BLaER1 (cell line): ENCODE measurements at regions not wholly inside any gene's neighbourhood (a gene's known extent, or its start where the extent isn't known, plus 50 kb on each side); places are given as distances from the start of the nearest gene placed in this dataset.
"Not testable (repeated sequence)": the region's sequence is repeated elsewhere in the genome, so short reads cannot be mapped to it uniquely, and the experiment has no call there.

Experiments
- H3K27ac ChIP-seq: shearing (Covaris generic); formaldehyde crosslinking; 2 replicates; pipeline ENCODE4 v1.8.1; 2022
- H3K27me3 ChIP-seq: shearing (Covaris generic); formaldehyde crosslinking; 2 replicates; pipeline ENCODE4 v1.8.1; 2022
- H3K36me3 ChIP-seq: shearing (Covaris generic); formaldehyde crosslinking; 2 replicates; pipeline ENCODE4 v1.8.1; 2022
- H3K4me1 ChIP-seq: shearing (Covaris generic); formaldehyde crosslinking; 2 replicates; pipeline ENCODE4 v1.8.1; 2022
- H3K4me2 ChIP-seq: shearing (Covaris generic); formaldehyde crosslinking; 2 replicates; pipeline ENCODE4 v1.8.1; 2022
- H3K4me3 ChIP-seq: shearing (Covaris generic); formaldehyde crosslinking; 2 replicates; pipeline ENCODE4 v1.8.1; 2022
- H3K9ac ChIP-seq: shearing (Covaris generic); formaldehyde crosslinking; 2 replicates; pipeline ENCODE4 v1.8.1; 2022
- H3K9me3 ChIP-seq: shearing (Covaris generic); formaldehyde crosslinking; 2 replicates; pipeline ENCODE4 v1.8.1; 2022
- H4K20me1 ChIP-seq: shearing (Covaris generic); formaldehyde crosslinking; 2 replicates; pipeline ENCODE4 v1.8.1; 2022
- Cebpa-rat ChIP-seq: shearing (Covaris generic); IDR thresholded peaks from 2 replicates; pipeline ENCODE4 v1.8.1; 2022

DNA sequence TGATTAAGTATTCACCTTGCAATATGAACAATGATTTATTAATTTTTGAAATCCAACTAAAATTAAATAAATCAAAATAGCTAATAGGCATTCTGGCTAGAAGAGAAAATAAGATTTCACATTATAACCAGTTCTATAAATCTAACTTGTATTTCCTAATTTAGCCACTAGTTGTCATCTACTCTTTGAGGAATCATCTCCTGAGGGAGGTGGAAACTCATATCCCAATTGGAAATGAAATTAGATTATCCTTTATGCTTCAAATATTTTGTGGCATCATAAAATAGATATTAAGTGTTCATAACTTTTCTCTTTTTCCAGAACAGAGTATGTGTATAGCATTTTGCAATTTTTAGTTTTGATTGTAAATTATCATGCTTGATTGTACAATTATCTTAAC is 558.5 kb upstream of the DIAPH2 start:
- no peak overlapping the region for H3K4me3 ChIP-seq
- no peaks in the 10 kb centered on the region for H3K9me3 ChIP-seq
- no peak overlapping the region for H3K27ac ChIP-seq
- no peak overlapping the region for H3K9ac ChIP-seq
- H3K36me3 ChIP-seq, result no peaks in the 10 kb centered on the region
- H3K4me2 ChIP-seq, result no peak overlapping the region
- H3K4me1 ChIP-seq, result no peaks in the 10 kb centered on the region
- no peaks in the 10 kb centered on the region for H4K20me1 ChIP-seq
- no peak for TF ChIP-seq Cebpa-rat
- peaks cover 57% of the 10 kb centered on the region for H3K27me3 ChIP-seq

DNA sequence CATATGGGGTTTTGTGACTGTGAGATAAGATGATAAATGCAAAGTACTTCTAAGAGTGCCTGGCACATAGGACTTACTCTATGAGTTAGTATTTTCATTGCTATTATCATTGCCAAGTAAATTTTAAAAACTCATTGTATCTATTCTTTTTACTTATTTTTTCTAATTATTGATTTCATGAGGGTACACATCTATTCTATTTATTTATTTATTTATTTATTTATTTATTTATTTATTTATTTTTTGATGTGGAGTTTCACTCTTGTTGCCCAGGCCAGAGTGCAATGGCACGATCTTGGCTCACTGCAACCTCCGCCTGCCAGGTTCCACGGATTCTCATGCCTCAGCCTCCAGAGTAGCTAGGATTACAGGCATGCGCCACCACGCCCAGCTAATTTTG is 556.6 kb upstream of the DIAPH2 start:
- H3K4me1 ChIP-seq, H3K4me3 ChIP-seq, H3K27ac ChIP-seq, H4K20me1 ChIP-seq, H3K9me3 ChIP-seq, H3K9ac ChIP-seq, H3K4me2 ChIP-seq, H3K36me3 ChIP-seq: not testable (repeated sequence)
- H3K27me3 ChIP-seq, result peaks cover 66% of the 10 kb centered on the region

DNA sequence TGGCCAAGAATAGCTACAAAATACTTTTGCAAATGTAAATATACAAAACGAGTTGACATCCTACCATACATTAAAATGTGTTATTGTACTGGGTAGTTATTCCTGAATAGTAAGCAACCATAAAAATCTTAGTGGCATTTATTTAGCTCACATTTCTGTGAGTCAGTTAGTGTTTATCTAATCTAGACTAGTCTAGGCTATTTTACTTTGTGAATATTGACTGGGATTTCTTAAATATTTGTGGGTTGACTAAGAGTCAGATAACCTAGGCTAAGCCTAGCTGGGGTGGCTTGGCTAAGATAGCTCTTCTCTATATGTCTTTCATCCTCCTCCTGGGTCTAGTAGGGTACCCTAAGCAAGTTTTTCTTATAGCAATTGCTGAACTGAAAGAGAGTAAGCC is 543.8 kb upstream of the DIAPH2 start:
- Histone ChIP-seq H3K9ac (no peak overlapping the region), H3K9me3 (no peaks in the 10 kb centered on the region), H3K4me3 (no peak overlapping the region), H3K27me3 (peaks cover 24% of the 10 kb centered on the region), H3K36me3 (no peaks in the 10 kb centered on the region), H3K4me1 (no peaks in the 10 kb centered on the region), H3K27ac (no peak overlapping the region), H3K4me2 (no peak overlapping the region), H4K20me1 (no peaks in the 10 kb centered on the region)
- TF ChIP-seq Cebpa-rat, result no peak

DNA sequence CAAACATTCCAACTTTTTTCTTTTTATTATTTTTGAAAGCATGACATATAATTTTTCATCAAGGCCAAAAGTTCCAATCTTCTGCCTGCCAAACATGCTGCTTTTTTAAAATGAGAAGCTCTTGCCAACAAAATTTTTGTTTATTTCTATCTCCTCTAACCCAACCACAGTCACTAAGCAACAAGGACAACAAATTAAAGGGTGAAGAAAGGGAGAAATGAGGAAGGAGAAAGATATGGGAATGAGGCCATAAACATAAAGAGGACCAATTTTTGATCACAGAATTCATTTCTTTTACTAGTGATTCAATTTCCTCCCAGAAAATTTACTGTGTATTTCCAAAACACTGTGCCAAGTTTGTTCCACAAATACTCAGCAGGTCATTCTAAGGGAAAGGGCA is 537.0 kb upstream of the DIAPH2 start:
- peaks cover 12% of the 10 kb centered on the region for H3K27me3 ChIP-seq
- no peaks in the 10 kb centered on the region for H3K36me3 ChIP-seq
- no peak overlapping the region for H3K27ac ChIP-seq
- H4K20me1 ChIP-seq, result no peaks in the 10 kb centered on the region
- H3K9ac ChIP-seq, result no peak overlapping the region
- no peak for TF ChIP-seq Cebpa-rat
- no peak overlapping the region for H3K4me3 ChIP-seq
- 0 out of 2 replicates have a peak, but pooled peaks cover 5% of the 10 kb centered on the region for H3K9me3 ChIP-seq
- H3K4me2 ChIP-seq, result no peak overlapping the region
- no peaks in the 10 kb centered on the region for H3K4me1 ChIP-seq

DNA sequence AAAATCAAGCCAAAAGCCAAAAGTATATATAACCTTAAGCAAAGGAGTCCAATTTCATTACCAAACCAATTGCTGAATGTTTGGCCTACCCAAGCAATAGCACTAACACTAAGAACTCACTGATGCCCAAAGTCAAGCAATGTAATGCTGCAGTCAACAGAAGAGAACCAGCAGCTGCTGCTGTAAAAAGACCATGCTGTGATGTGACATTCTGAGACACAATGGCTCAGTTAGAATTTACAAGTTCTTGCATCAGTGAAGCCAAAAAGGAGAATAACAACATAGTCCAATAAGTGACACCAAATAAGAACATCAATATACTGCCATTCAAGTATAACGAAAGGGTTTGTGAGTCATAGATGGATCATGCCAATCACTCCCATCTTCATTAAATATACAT is 514.0 kb upstream of the DIAPH2 start:
- H3K36me3 ChIP-seq, result no peaks in the 10 kb centered on the region
- H4K20me1 ChIP-seq, result peaks cover 7% of the 10 kb centered on the region; the same call in 1 of the 2 replicates
- H3K4me1 ChIP-seq, result no peaks in the 10 kb centered on the region
- H3K27ac ChIP-seq, result no peak overlapping the region
- peaks cover 61% of the 10 kb centered on the region for H3K27me3 ChIP-seq
- H3K9me3 ChIP-seq, result no peaks in the 10 kb centered on the region
- no peak overlapping the region for H3K4me3 ChIP-seq
- TF ChIP-seq Cebpa-rat, result no peak
- no peak overlapping the region for H3K4me2 ChIP-seq
- H3K9ac ChIP-seq, result no peak overlapping the region

DNA sequence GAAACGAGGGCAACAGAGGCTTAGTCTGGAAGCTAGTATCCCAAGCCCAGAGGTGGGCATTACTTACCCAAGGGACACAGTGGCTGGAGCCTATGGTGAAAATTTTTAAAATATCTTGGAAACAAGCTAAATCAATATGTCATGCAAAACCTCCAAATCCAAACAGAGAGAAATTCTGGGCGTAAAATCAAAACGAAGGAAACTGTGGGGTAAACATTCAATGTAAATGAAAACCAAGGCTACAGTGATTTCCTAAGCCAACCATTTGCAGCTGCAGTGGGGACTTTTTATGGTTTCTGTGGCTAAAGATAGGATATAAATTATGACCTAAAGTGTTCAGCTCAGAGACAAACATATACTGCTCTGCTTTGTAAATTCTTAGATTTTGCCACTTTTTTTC is 507.7 kb upstream of the DIAPH2 start:
- Histone ChIP-seq H3K27ac (no peak overlapping the region), H3K4me1 (no peaks in the 10 kb centered on the region), H3K27me3 (peaks cover 50% of the 10 kb centered on the region), H3K4me2 (no peak overlapping the region), H3K9ac (no peak overlapping the region), H3K36me3 (no peaks in the 10 kb centered on the region), H3K9me3 (no peaks in the 10 kb centered on the region), H3K4me3 (no peak overlapping the region), H4K20me1 (peaks cover 5% of the 10 kb centered on the region; the same call in 1 of the 2 replicates)
- no peak for TF ChIP-seq Cebpa-rat

DNA sequence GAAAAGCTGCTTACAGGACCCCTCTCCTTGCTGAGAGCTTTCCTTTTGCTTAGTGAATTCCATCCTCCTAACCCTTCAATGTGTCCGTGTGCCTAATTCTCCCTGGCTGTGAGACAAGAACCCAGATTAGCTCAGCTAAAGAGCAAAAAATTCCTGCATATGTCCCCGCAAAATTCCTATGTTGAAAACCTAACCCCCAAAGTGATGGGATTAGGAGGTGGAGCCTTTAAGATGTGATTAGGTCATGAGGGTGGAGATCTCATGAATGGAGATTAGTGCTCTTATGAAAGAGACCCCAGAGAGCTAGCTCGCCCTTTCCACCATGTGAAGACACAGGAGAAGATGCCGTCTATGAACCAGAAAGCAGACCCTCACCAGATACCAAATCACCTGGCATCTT is 503.0 kb upstream of the DIAPH2 start:
- no peaks in the 10 kb centered on the region for H4K20me1 ChIP-seq
- H3K27ac ChIP-seq, result no peak overlapping the region
- TF ChIP-seq Cebpa-rat, result no peak
- H3K36me3 ChIP-seq, result no peaks in the 10 kb centered on the region
- no peak overlapping the region for H3K9ac ChIP-seq
- H3K27me3 ChIP-seq, result peaks cover 69% of the 10 kb centered on the region
- no peak overlapping the region for H3K4me2 ChIP-seq
- H3K4me3 ChIP-seq, result no peak overlapping the region
- no peaks in the 10 kb centered on the region for H3K4me1 ChIP-seq
- H3K9me3 ChIP-seq, result no peaks in the 10 kb centered on the region

DNA sequence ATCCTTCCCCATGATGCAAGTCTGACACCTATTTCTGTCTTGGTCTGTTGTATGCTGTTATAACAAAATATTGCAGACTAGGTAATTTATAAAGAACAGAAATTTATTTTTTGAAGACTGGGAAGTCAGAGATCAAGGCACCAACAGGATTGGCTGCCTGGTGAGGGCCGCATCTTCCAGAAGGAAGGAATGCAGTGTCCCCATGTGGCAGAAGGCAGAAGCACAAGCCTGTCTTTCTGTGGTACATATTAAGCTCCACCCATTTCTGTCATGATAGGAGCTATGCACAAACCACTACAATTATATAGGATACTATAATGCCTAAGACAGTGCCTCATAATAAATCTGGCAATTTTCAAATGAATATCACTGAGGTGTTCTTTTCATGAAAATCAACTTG is 502.3 kb upstream of the DIAPH2 start:
- no peak overlapping the region for H3K4me2 ChIP-seq

DNA sequence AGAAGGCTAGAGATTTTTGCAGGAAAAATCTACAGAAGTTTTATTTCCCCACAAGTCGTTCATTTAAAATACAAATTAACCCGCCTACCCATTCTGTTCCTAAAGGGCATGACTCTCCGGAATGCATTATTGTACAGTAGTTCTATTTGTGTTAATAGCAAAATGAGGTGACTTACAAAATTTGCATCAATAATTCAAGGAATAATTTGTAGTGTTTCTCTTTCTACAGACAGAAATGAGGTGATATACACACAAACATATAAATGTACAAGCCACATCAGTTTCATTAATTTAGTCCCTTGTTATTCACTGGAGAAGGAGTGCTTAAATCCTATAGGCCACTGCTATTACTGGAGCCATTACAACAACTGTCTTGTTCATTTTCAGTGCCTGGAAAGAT is 501.3 kb upstream of the DIAPH2 start:
- Histone ChIP-seq H3K36me3 (no peaks in the 10 kb centered on the region), H3K4me1 (no peaks in the 10 kb centered on the region), H3K27ac (no peak overlapping the region), H4K20me1 (no peaks in the 10 kb centered on the region), H3K4me2 (no peak overlapping the region), H3K9ac (no peak overlapping the region), H3K9me3 (no peaks in the 10 kb centered on the region), H3K4me3 (no peak overlapping the region), H3K27me3 (peaks cover 64% of the 10 kb centered on the region)
- TF ChIP-seq Cebpa-rat, result no peak

More for the DNA sequence above, 502.3 kb upstream of the DIAPH2 start:
- Histone ChIP-seq H3K27ac (no peak overlapping the region), H3K4me1 (no peaks in the 10 kb centered on the region), H4K20me1 (no peaks in the 10 kb centered on the region), H3K9ac (no peak overlapping the region), H3K36me3 (no peaks in the 10 kb centered on the region), H3K4me3 (no peak overlapping the region), H3K9me3 (no peaks in the 10 kb centered on the region), H3K27me3 (peaks cover 67% of the 10 kb centered on the region)
- no peak for TF ChIP-seq Cebpa-rat

DNA sequence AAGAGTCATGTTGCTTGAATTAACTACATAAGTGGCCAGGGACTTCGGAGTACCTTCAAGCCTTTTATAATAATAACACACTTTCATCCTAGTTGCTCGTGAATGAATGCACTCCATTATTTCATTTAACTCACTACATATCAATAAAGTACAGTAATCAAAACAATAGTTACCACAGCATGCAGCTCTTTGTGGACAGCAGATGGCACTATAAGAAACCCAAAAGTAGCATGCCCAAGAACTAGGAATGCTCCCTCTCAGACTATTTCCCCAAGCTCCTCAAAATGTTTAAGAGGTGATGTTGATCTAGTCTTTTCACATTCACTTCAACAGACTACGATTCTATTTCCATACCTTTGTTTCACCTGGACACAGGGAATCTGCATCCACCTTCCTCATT is 500.8 kb upstream of the DIAPH2 start:
- peaks cover 63% of the 10 kb centered on the region for H3K27me3 ChIP-seq
- H3K9ac ChIP-seq, result no peak overlapping the region
- H3K9me3 ChIP-seq, result no peaks in the 10 kb centered on the region
- no peak overlapping the region for H3K4me2 ChIP-seq
- H3K27ac ChIP-seq, result no peak overlapping the region
- no peaks in the 10 kb centered on the region for H3K36me3 ChIP-seq
- no peak overlapping the region for H3K4me3 ChIP-seq
- no peaks in the 10 kb centered on the region for H4K20me1 ChIP-seq
- TF ChIP-seq Cebpa-rat, result no peak
- no peaks in the 10 kb centered on the region for H3K4me1 ChIP-seq

DNA sequence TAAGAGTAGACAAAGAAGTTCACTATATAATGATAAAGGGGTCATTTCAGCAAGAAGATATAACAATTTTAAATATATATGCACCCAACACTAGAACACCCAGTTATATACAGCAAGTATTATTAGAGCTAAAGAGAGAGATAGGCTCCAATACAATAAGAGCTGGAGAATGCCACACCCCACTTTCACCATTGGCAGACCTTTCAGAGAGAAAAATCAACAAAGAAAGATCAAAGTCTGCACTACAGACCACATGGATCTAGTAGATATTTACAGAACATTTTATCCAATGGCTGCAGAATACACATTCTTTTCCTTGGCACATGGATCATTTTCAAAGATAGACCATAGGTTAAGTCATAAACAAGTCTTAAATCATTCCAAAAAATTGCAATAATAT is 479.7 kb upstream of the DIAPH2 start:
- TF ChIP-seq Cebpa-rat, result no peak
- Histone ChIP-seq H3K27ac (no peak overlapping the region), H3K4me2 (no peak overlapping the region), H3K27me3 (peaks cover 46% of the 10 kb centered on the region), H3K36me3 (no peaks in the 10 kb centered on the region), H4K20me1 (no peaks in the 10 kb centered on the region), H3K9me3 (no peaks in the 10 kb centered on the region), H3K9ac (no peak overlapping the region), H3K4me3 (no peak overlapping the region), H3K4me1 (no peaks in the 10 kb centered on the region)
